H9 (cell line): ENCODE measurements at regions not wholly inside any gene's neighbourhood (a gene's known extent, or its start where the extent isn't known, plus 50 kb on each side); places are given as distances from the start of the nearest gene placed in this dataset.

Experiments used
- DNase-seq: peaks from one replicate; pipeline ENCODE4 v3.0.0-alpha.2; 2017
- H2AFZ ChIP-seq: one replicate; pipeline ENCODE4 v1.6.1; 2013; ENCODE audit warnings: mild to moderate bottlenecking, low read length, control low read depth, moderate library complexity
- H2AK5ac ChIP-seq: 2 replicates; pipeline ENCODE4 v1.6.1; 2013; ENCODE audit warnings: low read length, control low read depth, mixed read lengths; ENCODE audit not compliant: insufficient read length
- H2BK120ac ChIP-seq: one replicate; pipeline ENCODE4 v1.6.1; 2013; ENCODE audit warnings: low read depth, mild to moderate bottlenecking, low read length, control low read depth, inconsistent platforms; ENCODE audit not compliant: poor library complexity, severe bottlenecking
- H2BK12ac ChIP-seq: 2 replicates; pipeline ENCODE4 v1.6.1; 2013; ENCODE audit warnings: low read length, control low read depth, mixed read lengths, low read depth; ENCODE audit not compliant: insufficient read length
- H2BK15ac ChIP-seq: 2 replicates; pipeline ENCODE4 v1.6.1; 2013; ENCODE audit warnings: low read depth, low read length, control low read depth
- H2BK20ac ChIP-seq: one replicate; pipeline ENCODE4 v1.6.1; 2013; ENCODE audit warnings: low read depth, mild to moderate bottlenecking, low read length, control low read depth, inconsistent platforms; ENCODE audit not compliant: poor library complexity, severe bottlenecking
- H2BK5ac ChIP-seq: 2 replicates; pipeline ENCODE4 v1.6.1; 2013; ENCODE audit warnings: low read length, control low read depth, mixed read lengths; ENCODE audit not compliant: insufficient read length
- H3K14ac ChIP-seq: 2 replicates; pipeline ENCODE4 v1.6.1; 2013; ENCODE audit warnings: low read length, control low read depth; ENCODE audit not compliant: insufficient read depth
- H3K18ac ChIP-seq: 2 replicates; pipeline ENCODE4 v1.6.1; 2013; ENCODE audit warnings: low read depth, mild to moderate bottlenecking, mixed read lengths, low read length, control low read depth; ENCODE audit not compliant: insufficient read length
- H3K23ac ChIP-seq: 2 replicates; pipeline ENCODE4 v1.6.1; 2013; ENCODE audit warnings: low read length, control low read depth, mixed read lengths, low read depth; ENCODE audit not compliant: insufficient read length
- H3K23me2 ChIP-seq: 2 replicates; pipeline ENCODE4 v1.6.1; 2013; ENCODE audit warnings: low read depth, mild to moderate bottlenecking, mixed read lengths, low read length, control low read depth; ENCODE audit not compliant: insufficient read length, poor library complexity, severe bottlenecking
- H3K27ac ChIP-seq: 2 replicates; pipeline ENCODE4 v1.5.1; 2013; ENCODE audit warnings: low read length, control low read depth, mixed read lengths, low read depth; ENCODE audit not compliant: insufficient read length
- H3K27me3 ChIP-seq: 2 replicates; pipeline ENCODE4 v1.6.1; 2013; ENCODE audit warnings: low read length, control low read depth, inconsistent platforms; ENCODE audit not compliant: insufficient read depth
- H3K4ac ChIP-seq: 2 replicates; pipeline ENCODE4 v1.6.1; 2013; ENCODE audit warnings: low read depth, mild to moderate bottlenecking, control low read depth, inconsistent platforms, low read length, moderate library complexity
- H3K4me1 ChIP-seq: 2 replicates; pipeline ENCODE4 v1.6.1; 2013; ENCODE audit warnings: low read length, control low read depth, inconsistent platforms; ENCODE audit not compliant: insufficient read depth
- H3K4me2 ChIP-seq: 2 replicates; pipeline ENCODE4 v1.6.1; 2013; ENCODE audit warnings: low read length, control low read depth, mixed read lengths; ENCODE audit not compliant: insufficient read length, insufficient read depth
- H3K56ac ChIP-seq: 2 replicates; pipeline ENCODE4 v1.6.1; 2013; ENCODE audit warnings: low read depth, mild to moderate bottlenecking, mixed read lengths, low read length, control low read depth; ENCODE audit not compliant: insufficient read length
- H3K79me1 ChIP-seq: 2 replicates; pipeline ENCODE4 v1.6.1; 2013; ENCODE audit warnings: low read depth, mild to moderate bottlenecking, moderate library complexity, low read length, control low read depth, inconsistent platforms; ENCODE audit not compliant: insufficient read depth, poor library complexity, severe bottlenecking
- H3K79me2 ChIP-seq: 2 replicates; pipeline ENCODE4 v1.6.1; 2013; ENCODE audit warnings: low read length, control low read depth, inconsistent platforms; ENCODE audit not compliant: insufficient read depth
- H3K9ac ChIP-seq: 2 replicates; pipeline ENCODE4 v1.6.1; 2013; ENCODE audit warnings: low read length, control low read depth, mixed read lengths; ENCODE audit not compliant: insufficient read length; ENCODE audit errors: extremely low read depth
- H3K9me3 ChIP-seq: one replicate; pipeline ENCODE4 v1.6.1; 2013; ENCODE audit warnings: low read depth, low read length, inconsistent platforms; ENCODE audit not compliant: control insufficient read depth
- H3T11ph ChIP-seq: one replicate; pipeline ENCODE4 v1.6.1; 2013; ENCODE audit warnings: mild to moderate bottlenecking, low read length, control low read depth, inconsistent platforms
- H4K20me1 ChIP-seq: one replicate; pipeline ENCODE4 v1.6.1; 2013; ENCODE audit not compliant: control insufficient read depth, insufficient read length, insufficient read depth
- H4K5ac ChIP-seq: 2 replicates; pipeline ENCODE4 v1.6.1; 2013; ENCODE audit warnings: low read depth, mild to moderate bottlenecking, mixed read lengths, low read length, control low read depth; ENCODE audit not compliant: insufficient read length
- H4K8ac ChIP-seq: replicated peaks from 2 replicates; pipeline ENCODE4 v1.6.1; 2013; ENCODE audit warnings: low read length, control low read depth, mixed read lengths, low read depth; ENCODE audit not compliant: insufficient read length
- H4K91ac ChIP-seq: 2 replicates; pipeline ENCODE4 v1.6.1; 2013; ENCODE audit warnings: low read depth, mild to moderate bottlenecking, moderate library complexity, mixed read lengths, low read length, control low read depth; ENCODE audit not compliant: insufficient read length
- H3K27ac Mint-ChIP-seq, 3 experiments: 2 replicates in 2 of 3; 3 replicates in 1 of 3; pipeline ENCODE4 v1.8.0; 2020 to 2021; ENCODE audit warnings: mixed read lengths in 3 of 3, mild to moderate bottlenecking in 1 of 3, moderate library complexity in 1 of 3
- H3K27me3 Mint-ChIP-seq: 2 replicates; pipeline ENCODE4 v1.8.0; 2021; ENCODE audit warnings: low read depth, mild to moderate bottlenecking, moderate library complexity, mixed read lengths
- H3K36me3 Mint-ChIP-seq, 3 experiments: 2 replicates in 2 of 3; 3 replicates in 1 of 3; pipeline ENCODE4 v1.8.0; 2020 to 2021; ENCODE audit warnings: low read depth in 3 of 3, mixed read lengths in 3 of 3; ENCODE audit not compliant: insufficient read depth in 1 of 3
- H3K4me1 Mint-ChIP-seq, 2 experiments: 2 replicates each; pipeline ENCODE4 v1.8.0; 2020; ENCODE audit warnings: mixed read lengths in 2 of 2
- H3K4me3 Mint-ChIP-seq, 2 experiments: 2 replicates in 1 of 2; 3 replicates in 1 of 2; pipeline ENCODE4 v1.8.0; 2020 to 2021; ENCODE audit warnings: mild to moderate bottlenecking in 2 of 2, mixed read lengths in 2 of 2, moderate library complexity in 1 of 2
- H3K9me3 Mint-ChIP-seq, 2 experiments: 2 replicates in 1 of 2; 3 replicates in 1 of 2; pipeline ENCODE4 v1.8.0; 2020; ENCODE audit warnings: mild to moderate bottlenecking in 2 of 2, mixed read lengths in 2 of 2, moderate library complexity in 1 of 2
- CTCF ChIP-seq: fragments of 200-600 bp; sonication (generic); conservative IDR thresholded peaks from 3 replicates; pipeline ENCODE4 v1.8.0; 2021; ENCODE audit warnings: antibody characterized with exemption, mild to moderate bottlenecking
- WGBS: extraction: QIAGEN DNeasy Blood & Tissue Kit; methylation state at CpG from one replicate; pipeline ENCODE4 v1.1.7; 2013; ENCODE audit warnings: missing lambda C conversion rate, low lambda C conversion rate, mixed read lengths; ENCODE audit not compliant: insufficient read length; ENCODE audit errors: extremely low coverage; 5-methylcytosine and 5-hydroxymethylcytosine counted together

DNA sequence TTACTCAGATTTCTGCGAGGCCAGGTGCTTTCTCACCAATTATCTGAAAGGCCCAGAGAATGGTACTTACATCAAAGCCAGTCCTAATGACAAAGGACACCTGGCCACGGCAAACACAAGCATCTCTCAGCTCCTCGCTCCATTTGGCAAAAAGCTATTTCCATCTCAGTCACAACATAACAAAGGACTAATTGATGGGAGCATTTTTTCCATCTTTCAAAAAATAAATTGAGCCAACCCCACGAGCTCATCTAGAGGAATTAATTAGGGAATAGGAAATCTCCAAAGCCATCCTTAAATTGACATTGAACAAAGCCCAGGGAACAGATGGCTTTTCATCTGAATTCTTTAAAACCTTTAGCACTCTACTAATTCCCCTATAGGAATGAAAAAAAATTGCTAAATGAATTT, 236.7 kb downstream of the HAO1 start:
- no peaks in the 10 kb centered on the region for H3K9me3 Mint-ChIP-seq
- H2AFZ ChIP-seq, result no peak overlapping the region

More for the DNA sequence above, 236.7 kb downstream of the HAO1 start:
- H4K8ac ChIP-seq, result no peak overlapping the region
- H3T11ph ChIP-seq, result no peak overlapping the region
- H4K91ac ChIP-seq, result no peak overlapping the region
- H2BK15ac ChIP-seq, result no peak overlapping the region
- no peak overlapping the region for H3K27ac ChIP-seq
- no peaks in the 10 kb centered on the region for H4K20me1 ChIP-seq
- H3K79me1 ChIP-seq, result no peaks in the 10 kb centered on the region
- no peak overlapping the region for H3K56ac ChIP-seq
- no peak overlapping the region for H4K5ac ChIP-seq
- no peak overlapping the region for H3K4me2 ChIP-seq
- no peaks in the 10 kb centered on the region for H3K36me3 Mint-ChIP-seq
- H3K14ac ChIP-seq, result no peak overlapping the region
- no peak overlapping the region for H2BK20ac ChIP-seq
- H2BK5ac ChIP-seq, result no peak overlapping the region
- no peak for DNase-seq
- H3K9me3 ChIP-seq, result no peaks in the 10 kb centered on the region
- no CpG with 5 or more reads among the region's 4 CpGs for WGBS
- H3K4ac ChIP-seq, result no peak overlapping the region
- no peak overlapping the region for H2AK5ac ChIP-seq
- no peak overlapping the region for H2BK12ac ChIP-seq
- peaks cover 3% of the 10 kb centered on the region; the same call in 1 of the 2 replicates for H3K4me1 ChIP-seq
- no peak overlapping the region for H3K4me3 Mint-ChIP-seq
- no peak for TF ChIP-seq CTCF
- H3K79me2 ChIP-seq, result no peaks in the 10 kb centered on the region
- H3K23ac ChIP-seq, result no peak overlapping the region
- H2BK120ac ChIP-seq, result no peak overlapping the region
- no peak overlapping the region for H3K9ac ChIP-seq
- no peaks in the 10 kb centered on the region for H3K23me2 ChIP-seq
- H3K27me3 ChIP-seq, result no peaks in the 10 kb centered on the region
- no peak overlapping the region for H3K27ac Mint-ChIP-seq
- no peak overlapping the region for H3K18ac ChIP-seq
- no peaks in the 10 kb centered on the region; the same call in 1 of the 2 replicates for H3K27me3 Mint-ChIP-seq
- peaks cover 6 to 8% of the 10 kb centered on the region in 2 experiments for H3K4me1 Mint-ChIP-seq
